Ishikawa (cell line): ENCODE measurements at regions not wholly inside any gene's neighbourhood (a gene's known extent, or its start where the extent isn't known, plus 50 kb on each side); places are given as distances from the start of the nearest gene placed in this dataset.

Experiments
- CEBPB ChIP-seq: IDR thresholded peaks from 2 replicates; pipeline ENCODE4 v1.6.1; 2012
- CREB1 ChIP-seq: IDR thresholded peaks from 2 replicates; pipeline ENCODE4 v1.6.1; 2012; ENCODE audit warnings: low read depth
- EGR1 ChIP-seq: IDR thresholded peaks from 2 replicates; pipeline ENCODE4 v1.6.1; 2012
- EP300 ChIP-seq: IDR thresholded peaks from 2 replicates; pipeline ENCODE4 v1.6.1; 2012; ENCODE audit warnings: borderline replicate concordance
- FOXM1 ChIP-seq: IDR thresholded peaks from 2 replicates; pipeline ENCODE4 v1.6.1; 2012; ENCODE audit warnings: low read depth, borderline replicate concordance
- MAX ChIP-seq: IDR thresholded peaks from 2 replicates; pipeline ENCODE4 v1.6.1; 2012
- NFIC ChIP-seq: IDR thresholded peaks from 2 replicates; pipeline ENCODE4 v1.6.1; 2012
- RAD21 ChIP-seq: IDR thresholded peaks from 2 replicates; pipeline ENCODE4 v1.6.1; 2012; ENCODE audit warnings: low read depth
- REST ChIP-seq: IDR thresholded peaks from 2 replicates; pipeline ENCODE4 v1.6.1; 2012; ENCODE audit warnings: low read depth, mild to moderate bottlenecking
- TAF1 ChIP-seq: IDR thresholded peaks from 2 replicates; pipeline ENCODE4 v1.6.1; 2012; ENCODE audit warnings: low read depth, mild to moderate bottlenecking
- TCF12 ChIP-seq: IDR thresholded peaks from 2 replicates; pipeline ENCODE4 v1.6.1; 2012; ENCODE audit warnings: low read depth
- TEAD4 ChIP-seq: IDR thresholded peaks from 2 replicates; pipeline ENCODE4 v1.6.1; 2012
- USF1 ChIP-seq: IDR thresholded peaks from 2 replicates; pipeline ENCODE4 v1.6.1; 2012
- YY1 ChIP-seq: IDR thresholded peaks from 2 replicates; pipeline ENCODE4 v1.6.1; 2012; ENCODE audit warnings: low read depth
- ZBTB7A ChIP-seq: IDR thresholded peaks from 2 replicates; pipeline ENCODE4 v1.6.1; 2012; ENCODE audit warnings: low read depth

GRCh38 chr15:53126144-53126543 is 336.0 kb upstream of the ONECUT1 start:
- TF ChIP-seq RAD21 (no peak), MAX (no peak), CREB1 (no peak), NFIC (no peak)

- no peak for TF ChIP-seq CREB1
- no peak for TF ChIP-seq TCF12
- no peak for TF ChIP-seq REST
- no peak for TF ChIP-seq MAX
- TF ChIP-seq CEBPB, result no peak
- TF ChIP-seq USF1, result no peak
- no peak for TF ChIP-seq NFIC
- TF ChIP-seq RAD21, result no peak
- TF ChIP-seq TAF1, result no peak
- TF ChIP-seq YY1, result no peak
- no peak for TF ChIP-seq EGR1
- no peak for TF ChIP-seq EP300
- TF ChIP-seq FOXM1, result no peak
- no peak for TF ChIP-seq TEAD4
- TF ChIP-seq ZBTB7A, result no peak
Measured at GRCh38 chr15:53122818-53123217, 332.7 kb upstream of the ONECUT1 start.

GRCh38 chr15:53116169-53116568 is 326.0 kb upstream of the ONECUT1 start:
- TF ChIP-seq ZBTB7A, result no peak
- no peak for TF ChIP-seq CEBPB
- TF ChIP-seq EP300, result no peak
- TF ChIP-seq USF1, result no peak
- no peak for TF ChIP-seq NFIC
- TF ChIP-seq MAX, result no peak
- no peak for TF ChIP-seq TAF1
- TF ChIP-seq TEAD4, result no peak
- TF ChIP-seq REST, result no peak
- TF ChIP-seq CREB1, result no peak
- TF ChIP-seq YY1, result no peak
- no peak for TF ChIP-seq FOXM1

- TF ChIP-seq TEAD4 (no peak), RAD21 (no peak), ZBTB7A (no peak), YY1 (no peak), FOXM1 (no peak), EGR1 (no peak), USF1 (no peak), MAX (no peak)
Measured at GRCh38 chr15:53115563-53115962, 325.4 kb upstream of the ONECUT1 start.

GRCh38 chr15:53114960-53115359 is 324.8 kb upstream of the ONECUT1 start:
- TF ChIP-seq ZBTB7A (no peak), TCF12 (no peak), MAX (no peak), EP300 (no peak), REST (no peak), YY1 (no peak), RAD21 (no peak), CEBPB (no peak), NFIC (no peak), TEAD4 (no peak), FOXM1 (no peak), EGR1 (no peak), TAF1 (no peak)
